NCI-H82 (cell line): ENCODE measurements at regions not wholly inside any gene's neighbourhood (a gene's known extent, or its start where the extent isn't known, plus 50 kb on each side); places are given as distances from the start of the nearest gene placed in this dataset.
A peak's percentile ranks its signal among the peaks of the same experiment; 100 is the strongest.
"Not testable (repeated sequence)": the region's sequence is repeated elsewhere in the genome, so short reads cannot be mapped to it uniquely, and the experiment has no call there.

Source experiments
- DNase-seq: peaks from one replicate; lab custom pipeline; 2025; lab: John Stamatoyannopoulos, UW

DNA sequence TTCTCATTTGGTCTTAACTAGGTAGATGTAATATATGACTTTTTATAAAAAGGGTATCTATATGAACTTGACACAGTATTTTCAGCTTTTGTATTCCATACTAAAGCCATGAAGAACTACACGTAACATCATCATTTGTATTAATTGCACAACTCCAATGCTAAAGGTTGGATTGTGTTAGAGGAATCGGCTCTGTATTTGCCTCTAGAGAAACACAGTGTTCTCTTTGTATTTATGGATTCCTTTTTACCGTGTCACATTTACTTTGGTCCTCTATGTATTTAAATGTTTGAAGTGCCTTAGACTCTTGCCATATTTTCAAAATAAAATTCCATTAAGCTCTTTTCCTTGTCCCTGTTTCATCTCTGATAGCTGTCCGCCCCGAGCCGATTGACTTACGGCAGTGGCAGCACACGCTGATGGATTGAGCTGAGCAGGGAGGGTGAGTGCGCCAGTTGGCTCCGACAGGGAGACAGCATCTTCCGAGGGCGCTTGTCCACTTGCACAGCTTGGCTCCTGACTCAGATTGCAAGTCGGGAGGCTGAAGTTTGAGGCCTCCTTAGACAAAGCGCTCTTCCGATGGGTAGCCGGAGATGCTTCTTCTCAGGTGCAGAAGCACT lies 95.6 kb upstream of the DMRT1 start:
- no peak for DNase-seq

DNA sequence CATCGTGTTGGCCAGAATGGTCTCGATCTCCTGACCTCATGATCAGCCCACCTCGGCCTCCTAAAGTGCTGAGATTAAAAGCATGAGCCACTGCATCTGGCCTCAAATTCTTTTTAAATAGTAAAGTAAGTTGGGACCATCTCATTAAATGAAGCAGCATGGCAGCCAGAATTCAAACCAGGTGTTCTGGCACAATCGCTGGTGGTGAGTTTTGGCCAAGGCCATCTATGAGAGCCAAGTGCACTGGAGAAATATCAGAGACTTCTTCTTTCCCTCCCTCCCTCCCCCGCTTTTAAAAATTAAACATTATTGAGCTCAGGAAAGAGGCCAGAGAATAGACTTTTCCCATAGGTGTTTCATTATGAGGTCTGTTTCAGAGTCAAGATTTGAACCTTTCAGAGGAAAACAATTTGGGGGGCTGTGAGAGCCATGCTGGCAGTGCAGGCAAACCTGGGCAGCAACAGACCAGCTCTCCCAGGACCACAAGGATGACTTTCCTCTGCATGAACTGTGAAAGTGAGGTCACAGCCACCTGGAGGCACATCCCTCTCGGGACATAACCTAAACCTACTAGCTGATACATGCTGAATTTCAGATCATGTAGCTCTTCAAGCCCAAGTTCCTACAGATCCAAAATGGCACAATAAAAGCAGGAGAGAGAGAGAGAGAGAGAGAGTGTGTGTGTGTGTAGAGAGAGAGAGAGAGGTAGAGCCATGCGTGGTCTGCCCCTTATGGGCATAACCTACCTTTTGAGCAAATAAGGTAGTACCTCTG lies 94.6 kb upstream of the DMRT1 start:
- DNase-seq: no peak

DNA sequence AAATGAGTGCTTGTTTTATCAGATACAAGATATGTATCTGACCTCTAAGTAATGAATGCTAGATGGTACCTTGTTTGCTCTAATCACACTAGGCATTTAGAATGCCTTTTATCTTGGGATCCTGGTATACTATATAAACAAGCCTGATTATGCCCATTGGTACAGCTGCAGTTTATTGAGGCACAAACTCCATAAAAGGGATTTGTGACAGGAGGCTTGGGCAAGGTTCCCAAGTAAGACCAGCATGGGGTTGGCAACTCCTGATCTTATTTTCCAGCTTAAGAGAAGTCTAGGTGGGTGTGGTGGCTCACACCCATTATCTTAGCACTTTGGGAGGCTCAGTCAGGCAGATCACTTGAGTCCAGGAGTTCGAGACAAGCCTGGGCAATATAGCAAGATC lies 93.9 kb upstream of the DMRT1 start:
- no peak for DNase-seq

DNA sequence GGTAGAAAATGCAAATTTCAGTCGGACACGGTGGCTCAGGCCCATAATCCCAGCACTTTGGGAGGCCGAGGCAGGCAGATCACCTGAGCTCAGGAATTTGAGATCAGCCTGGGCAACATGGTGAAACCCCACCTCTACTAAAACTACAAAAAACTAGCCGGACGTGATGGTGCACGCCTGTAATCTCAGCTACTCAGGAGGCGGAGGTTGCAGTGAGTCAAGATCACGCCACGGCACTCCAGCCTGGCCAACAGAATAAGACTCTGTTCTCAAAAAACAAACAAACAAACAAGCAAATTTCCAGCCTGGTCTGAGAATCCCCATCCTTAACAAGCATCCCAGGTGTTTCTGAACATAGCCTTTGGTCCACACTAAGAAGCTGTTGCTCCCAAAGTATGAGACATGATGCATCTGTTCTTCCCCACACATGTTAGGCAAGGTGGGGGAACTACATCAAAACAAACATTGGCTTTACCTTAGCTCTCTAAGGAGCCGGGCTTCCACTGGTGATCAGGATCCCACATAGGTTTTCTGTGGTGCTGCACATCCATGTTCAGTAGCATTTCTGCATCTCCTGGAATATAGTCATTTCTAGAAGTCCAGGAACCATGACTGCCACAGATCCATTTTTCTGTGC lies 92.5 kb upstream of the DMRT1 start:
- DNase-seq: no peak

DNA sequence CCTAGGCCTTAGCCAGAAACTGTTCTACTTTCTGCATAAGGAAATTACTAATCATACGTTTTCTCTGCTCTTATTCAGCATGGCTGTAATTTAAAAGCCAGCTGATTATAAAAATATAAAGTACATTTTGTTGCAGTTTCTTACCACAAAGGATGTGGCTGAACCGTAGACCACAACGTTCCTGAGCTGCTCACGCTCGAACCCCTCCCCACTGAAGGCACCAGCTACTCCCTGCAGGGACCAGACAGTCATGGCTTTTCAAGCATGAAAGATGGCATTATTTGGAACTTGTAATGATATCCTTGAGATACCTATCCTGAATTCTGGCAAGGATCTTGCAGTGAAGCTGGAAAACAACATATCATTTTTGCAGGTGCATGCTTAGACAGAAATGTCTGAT lies 91.8 kb upstream of the DMRT1 start:
- no peak for DNase-seq

DNA sequence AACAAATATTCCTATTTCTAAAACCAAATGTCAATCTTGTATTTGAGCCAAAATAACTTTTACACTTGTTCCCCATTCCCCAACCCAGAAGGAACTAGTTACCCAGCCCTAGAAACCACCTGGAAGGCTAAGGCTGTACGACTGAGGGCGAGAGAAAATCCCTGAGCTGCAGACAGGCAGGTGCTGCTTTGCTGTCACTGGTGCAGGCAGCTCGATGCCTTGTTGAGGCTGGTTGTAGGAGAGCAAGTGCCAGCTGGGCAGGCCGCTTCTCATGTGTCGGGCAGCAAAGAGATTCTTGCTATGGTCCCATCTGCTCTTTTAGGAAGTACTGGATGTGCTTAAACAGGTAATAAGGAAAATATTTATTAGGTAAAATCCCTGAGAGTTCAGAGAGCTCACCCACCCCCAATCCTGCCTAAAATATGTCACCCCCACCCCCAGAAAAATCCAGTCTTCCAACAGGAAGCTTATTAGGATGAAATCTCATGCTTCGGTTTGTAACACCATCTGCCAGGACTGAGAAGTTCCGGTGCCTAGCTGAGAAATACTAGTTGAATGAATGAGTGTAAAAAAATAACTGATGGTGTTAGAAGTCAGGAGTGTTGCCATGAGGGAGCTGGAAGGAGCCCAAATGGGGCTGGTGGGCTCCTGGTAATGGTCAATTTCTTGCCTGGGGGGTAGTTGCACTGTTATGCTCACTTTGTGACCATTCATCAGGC lies 91.1 kb upstream of the DMRT1 start:
- peak; percentile 45 for DNase-seq

DNA sequence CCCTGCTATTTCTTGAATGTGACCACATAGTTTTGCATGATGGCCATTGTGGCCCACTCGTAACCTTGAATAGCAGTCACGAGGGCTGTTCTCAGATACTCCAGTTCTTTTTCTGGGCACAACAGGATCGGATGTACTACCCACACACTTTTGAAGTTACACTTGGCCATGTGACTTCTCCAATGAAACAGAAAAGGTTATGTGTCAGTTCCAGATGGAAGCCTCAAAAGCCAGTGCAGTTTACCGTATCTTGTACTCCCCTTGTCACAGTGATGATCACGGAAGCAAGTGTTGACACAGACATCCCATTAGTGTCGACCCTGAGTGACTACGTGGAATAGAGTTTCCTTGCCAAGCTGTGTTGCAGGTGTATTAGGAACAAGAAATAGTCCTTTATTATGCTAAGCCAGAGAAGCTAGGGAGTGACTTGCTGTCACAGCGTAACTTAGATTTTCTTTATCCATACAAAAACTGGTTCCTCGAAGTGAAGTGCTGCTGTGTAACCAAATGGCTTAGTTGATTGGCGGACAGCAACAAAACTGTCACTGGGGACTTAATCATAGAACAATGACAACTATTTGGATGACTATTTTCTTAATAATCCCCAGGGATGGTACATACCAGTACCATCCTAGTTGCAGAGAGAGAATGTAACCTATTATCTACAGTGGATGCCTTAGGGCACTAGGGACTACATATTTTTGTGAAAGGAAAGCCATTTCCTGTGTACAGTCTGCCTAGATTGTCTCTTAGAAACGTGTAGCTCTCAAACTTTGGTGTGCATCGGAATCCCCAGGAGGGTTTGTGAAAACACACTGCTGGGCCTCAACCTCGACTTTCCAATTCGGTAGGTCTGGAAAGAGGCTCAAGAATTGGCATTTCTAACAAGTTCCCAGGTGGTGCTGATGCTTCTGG lies 90.1 kb upstream of the DMRT1 start:
- DNase-seq: no peak

DNA sequence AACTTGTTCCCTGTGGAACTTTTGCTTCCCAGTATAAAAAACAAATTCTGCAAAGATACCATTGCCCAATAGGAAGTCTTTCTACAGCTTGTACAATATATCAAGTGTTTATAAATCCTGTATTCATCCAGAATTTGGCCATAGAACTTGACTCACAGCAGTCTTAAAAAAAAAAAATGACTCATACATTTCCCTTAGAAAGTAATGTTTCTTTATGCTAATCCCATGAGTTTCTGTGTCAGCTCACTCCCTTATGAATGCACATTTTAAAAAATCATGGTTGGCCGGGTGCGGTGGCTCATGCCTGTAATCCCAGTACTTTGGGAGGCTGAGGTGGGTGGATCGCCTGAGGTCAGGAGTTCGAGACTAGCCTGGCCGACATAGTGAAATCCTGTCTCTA lies 89.3 kb upstream of the DMRT1 start:
- no peak for DNase-seq

DNA sequence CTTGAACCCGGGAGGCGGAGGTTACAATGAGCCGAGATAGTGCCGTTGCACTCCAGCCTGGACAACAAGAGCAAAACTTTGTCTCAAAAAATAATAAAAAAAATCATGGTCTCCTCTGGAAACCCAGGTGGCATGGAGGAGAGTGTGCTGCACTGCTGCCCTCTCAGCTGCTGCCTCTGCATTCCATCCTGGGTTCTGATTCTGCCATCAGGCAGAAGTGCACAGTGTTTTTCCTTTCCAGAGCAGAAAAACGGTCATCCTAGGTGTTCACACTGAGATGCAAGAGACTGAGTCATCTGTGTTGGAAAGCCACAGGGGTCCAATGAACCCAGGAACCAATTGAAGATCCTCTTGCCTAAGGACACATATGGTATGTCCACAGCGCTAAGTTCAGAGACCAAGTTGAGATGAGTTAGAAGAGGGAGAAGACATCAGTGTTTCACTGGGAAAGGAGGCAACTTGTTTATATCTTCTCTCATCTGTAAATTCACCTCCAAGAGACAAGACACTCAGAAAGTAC lies 88.8 kb upstream of the DMRT1 start:
- DNase-seq: no peak

DNA sequence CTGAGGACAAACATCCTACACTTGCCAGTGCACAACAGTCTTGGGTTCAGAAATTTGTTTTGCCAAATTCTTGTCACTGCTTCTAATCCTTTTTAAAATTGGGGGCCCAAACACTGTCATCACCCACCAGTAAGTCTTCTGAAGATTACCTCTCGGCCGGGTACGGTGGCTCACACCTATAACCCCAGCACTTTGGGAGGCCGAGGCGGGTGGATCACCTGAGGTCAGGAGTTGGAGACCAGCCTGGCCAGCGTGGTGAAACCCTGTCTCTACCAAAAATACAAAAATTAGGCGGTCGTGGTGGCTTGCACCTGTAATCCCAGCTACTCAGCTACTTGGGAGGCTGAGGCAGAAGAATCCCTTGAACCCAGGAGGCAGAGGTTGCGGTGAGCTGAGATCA lies 87.8 kb upstream of the DMRT1 start:
- DNase-seq: not testable (repeated sequence)

DNA sequence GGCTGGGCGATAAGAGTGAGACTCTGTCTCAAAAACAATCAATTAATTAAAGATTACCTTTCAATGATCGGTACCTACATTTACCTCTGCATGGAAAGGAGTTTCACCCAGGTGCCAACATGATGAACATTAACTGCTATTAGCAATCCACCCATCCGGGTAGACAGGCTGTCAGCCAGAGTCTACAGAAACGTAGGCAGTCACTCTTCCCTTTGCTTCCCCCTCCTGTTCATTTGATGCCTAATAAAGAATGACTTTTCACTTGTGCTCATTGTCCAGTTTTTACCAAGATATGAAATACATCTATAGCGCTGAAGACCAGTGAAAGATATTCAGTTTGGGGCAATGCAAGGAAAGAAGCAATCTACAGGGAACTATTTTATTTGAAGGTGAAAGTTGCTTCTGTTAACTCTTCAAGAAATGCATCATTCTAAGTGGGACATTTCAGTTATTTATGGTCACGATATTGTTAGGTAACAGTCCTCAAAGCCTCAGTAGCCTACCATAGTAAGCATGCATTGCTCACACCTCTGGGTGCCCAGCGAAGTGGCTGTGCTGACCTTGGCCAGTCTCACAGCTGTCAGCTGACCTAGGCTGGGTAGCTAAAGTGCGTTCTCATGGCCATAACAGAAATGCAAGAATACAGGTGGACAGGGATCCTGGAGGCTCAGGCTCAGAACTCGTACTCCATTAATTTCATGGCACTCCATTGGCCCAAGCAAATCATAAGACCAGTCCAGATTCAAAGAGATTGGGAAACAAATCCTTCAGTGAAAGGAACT lies 87.2 kb upstream of the DMRT1 start:
- no peak for DNase-seq

DNA sequence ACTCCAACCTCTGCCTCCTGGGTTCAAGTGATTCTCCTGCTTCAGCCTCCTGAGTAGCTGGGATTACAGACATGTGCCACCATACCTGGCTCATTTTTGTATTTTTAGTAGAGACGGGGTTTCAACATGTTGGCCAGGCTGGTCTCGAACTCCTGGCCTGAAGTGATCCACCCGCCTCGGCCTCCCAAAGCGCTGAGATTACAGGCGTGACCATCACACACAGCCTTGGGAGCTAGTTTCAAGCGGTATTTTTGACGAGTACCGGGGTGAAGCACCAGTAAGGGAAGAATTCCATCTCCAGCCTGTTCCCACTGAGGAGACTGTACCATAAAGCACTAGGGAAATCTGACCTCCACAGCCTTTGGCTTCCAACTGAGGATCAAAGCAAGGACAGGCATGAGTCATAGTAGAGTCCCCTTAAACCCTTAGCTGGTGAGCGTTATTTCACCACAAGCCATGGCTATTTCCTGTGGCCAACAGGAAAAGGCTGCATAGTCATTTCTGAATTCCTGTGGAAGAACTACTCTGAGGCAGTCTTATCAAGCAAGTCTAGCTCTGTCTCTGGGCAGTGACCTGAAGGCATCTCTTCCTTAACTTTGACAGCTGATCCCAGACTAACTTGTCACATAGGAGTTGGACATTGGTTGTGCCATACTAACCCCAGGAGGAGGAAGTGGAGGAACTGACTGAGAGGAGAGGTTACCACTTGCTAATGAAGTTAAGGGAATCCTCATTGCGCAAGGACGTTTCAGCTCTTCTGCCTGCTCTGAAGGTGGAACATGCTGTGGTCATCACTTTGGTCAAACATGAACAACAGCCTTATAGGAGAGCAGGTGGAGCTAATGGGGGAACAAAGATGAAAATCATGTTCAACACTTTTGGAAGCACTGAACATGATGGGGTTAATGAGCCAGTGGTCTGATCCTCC lies 85.8 kb upstream of the DMRT1 start:
- no peak for DNase-seq

DNA sequence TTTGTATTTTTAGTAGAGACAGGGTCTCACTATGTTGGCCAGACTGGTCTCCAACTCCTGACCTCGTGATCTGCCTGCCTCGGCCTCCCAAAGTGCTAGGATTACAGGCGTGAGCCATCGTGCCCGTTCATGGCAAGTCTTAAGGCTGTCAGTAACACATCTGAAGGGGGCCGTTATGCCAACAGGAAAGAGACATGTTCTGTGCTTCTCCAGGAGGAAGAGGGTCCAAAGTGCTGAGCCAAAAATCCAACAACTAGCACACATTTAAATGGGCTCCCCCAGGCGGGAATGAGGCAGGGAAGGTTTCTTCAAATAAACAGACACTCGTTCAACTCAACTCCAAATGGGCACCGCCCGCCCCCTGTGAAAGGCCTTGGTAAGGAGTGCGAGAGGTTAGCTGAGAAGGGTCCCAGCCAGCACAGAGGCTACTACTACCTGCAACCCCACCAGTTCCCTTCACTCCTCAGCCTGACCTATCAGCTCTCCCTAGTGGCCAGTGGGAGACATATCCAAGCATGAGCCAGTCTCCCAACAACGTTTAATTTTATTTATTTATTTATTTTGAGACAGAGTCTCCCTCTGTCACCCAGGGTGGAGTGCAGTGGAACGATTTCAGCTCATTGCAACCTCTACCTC lies 84.1 kb upstream of the DMRT1 start:
- DNase-seq: peak; percentile 83

DNA sequence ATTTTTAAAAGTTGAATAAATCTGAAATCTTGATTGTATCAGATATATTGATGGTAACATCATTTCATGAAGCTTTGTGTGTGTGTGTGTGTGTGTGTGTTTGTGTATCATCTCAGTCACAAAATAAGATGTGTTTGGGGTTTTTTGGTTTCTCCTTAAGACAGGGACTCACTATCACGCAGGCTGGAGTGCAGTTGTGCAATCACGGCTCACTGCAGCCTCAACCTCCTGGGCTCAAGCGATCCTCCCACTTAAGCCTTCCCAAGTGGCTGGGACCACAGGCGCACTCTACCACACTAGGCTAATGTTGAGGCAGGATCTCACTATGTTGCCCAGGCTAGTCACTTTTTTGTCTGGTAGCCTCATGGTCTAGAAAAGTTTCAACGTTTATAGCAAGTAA lies 83.4 kb upstream of the DMRT1 start:
- no peak for DNase-seq

DNA sequence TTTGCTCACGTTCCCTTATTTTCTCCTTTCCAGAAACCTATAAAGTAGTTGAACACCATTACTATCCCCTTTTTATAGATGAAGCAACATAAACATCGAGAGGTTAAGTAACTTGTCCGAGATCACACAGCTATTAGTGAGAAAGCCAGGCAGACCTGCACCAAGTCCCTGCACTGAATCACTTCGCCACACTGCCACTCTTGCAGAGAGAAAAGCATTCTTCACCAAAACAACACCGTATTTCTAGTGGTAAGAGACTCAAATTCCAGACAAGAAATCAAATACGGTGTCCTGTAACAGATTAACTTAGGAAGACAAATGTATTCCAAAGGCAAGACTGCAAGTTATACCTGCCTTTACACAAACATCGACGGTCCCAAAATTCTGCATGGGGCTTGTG lies 82.0 kb upstream of the DMRT1 start:
- DNase-seq: no peak

DNA sequence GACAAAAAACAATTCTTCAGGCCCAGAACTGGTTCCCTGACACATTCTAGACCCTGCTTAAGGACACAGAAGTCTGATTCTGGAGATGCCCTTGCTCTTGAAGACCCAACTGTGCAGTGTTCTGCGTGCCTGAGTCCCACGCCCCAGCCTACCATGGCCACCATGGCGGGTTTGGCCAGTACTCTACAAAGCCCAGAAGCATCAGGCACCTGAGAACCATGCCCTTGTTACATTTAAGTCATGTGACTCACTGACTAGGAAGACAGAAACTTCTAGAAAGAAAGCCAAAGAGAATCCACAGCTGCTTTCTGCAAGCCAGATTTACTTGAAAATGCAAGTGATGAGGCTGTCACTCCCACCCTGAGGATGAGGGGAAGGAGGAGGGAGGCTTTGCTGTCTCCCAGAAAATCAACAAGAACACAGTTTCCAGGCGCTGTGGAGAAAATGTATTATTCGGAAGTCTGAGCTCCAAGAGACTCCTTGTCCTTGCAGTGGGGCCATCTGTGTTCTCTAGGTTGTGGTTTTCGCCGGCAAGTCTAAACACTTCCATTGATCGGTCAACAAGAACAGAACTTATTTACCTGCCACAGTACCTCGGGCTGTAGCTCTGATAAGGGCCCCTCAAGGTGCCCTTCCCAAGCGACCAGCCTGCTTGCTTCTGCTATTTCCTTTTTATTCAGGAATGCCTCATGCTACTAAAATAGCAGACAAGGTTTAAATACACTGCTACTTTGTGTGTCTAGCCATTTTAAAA lies 81.3 kb upstream of the DMRT1 start:
- no peak for DNase-seq

DNA sequence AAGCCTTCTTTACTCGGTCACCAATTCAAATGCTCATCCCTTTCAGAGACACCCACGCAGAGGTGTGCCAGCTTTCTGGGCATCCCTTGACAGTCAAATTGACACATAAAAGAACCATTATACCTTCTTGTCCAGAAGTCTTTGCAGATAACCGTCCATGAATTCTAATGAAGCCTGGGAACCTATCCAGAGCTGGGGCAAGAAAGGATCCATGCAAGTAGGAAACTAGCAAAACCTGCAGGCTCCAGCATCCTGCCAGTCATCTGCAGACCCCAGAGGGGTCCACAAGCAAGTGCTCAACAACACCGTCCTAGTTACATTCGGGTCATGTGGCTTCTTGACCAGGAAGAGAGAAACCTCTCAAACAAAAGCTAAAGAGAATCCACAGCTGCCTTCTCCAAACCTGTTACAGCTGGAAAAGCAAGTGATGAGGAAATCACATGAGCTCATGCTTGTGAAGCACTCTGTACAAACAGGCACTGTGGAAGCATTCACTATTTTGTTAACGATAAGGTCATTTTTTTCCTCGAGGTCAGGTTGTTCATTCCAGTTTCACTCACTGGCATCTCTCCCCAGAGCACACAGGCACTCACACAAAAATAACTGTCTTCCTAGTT lies 80.2 kb upstream of the DMRT1 start:
- DNase-seq: no peak
